Breast epithelium (tissue), 3 donors: ENCODE measurements at regions not wholly inside any gene's neighbourhood (a gene's known extent, or its start where the extent isn't known, plus 50 kb on each side); places are given as distances from the start of the nearest gene placed in this dataset.

Experiments
- POLR2A ChIP-seq: fragments of 450-650 bp; IDR thresholded peaks from one replicate; pipeline ENCODE4 v1.6.1; 2016; ENCODE audit warnings: antibody characterized with exemption, mild to moderate bottlenecking, moderate library complexity
- TF ChIP-seq, protein P1 (sequence below), 3 donors: fragments of 450-650 bp; IDR thresholded peaks; one replicate each; pipeline ENCODE4 v1.5.1; 2016 to 2017; ENCODE audit warnings: antibody characterized with exemption in 3 of 3, mild to moderate bottlenecking in 3 of 3, moderate library complexity in 3 of 3

DNA sequence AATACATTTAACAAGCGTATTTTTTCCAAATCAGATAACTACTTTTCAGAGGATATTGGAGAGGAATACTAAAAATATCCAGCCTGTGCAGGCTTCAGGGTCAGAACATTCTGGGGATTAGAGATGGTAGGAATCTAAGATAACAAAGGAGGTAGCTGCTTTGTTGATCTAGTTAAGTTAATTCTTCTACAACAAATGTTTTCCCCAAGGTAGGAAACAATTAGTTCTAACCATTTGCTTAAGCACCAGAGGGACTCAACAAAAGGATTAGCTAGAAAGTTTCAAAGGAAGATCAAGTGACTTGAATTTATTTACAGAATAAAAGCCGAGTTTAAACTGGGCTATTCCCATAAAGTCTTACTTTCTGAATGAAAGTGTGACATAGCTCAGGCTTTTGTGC, 524.2 kb downstream of the TMTC2 start:
- TF ChIP-seq, protein P1, sequence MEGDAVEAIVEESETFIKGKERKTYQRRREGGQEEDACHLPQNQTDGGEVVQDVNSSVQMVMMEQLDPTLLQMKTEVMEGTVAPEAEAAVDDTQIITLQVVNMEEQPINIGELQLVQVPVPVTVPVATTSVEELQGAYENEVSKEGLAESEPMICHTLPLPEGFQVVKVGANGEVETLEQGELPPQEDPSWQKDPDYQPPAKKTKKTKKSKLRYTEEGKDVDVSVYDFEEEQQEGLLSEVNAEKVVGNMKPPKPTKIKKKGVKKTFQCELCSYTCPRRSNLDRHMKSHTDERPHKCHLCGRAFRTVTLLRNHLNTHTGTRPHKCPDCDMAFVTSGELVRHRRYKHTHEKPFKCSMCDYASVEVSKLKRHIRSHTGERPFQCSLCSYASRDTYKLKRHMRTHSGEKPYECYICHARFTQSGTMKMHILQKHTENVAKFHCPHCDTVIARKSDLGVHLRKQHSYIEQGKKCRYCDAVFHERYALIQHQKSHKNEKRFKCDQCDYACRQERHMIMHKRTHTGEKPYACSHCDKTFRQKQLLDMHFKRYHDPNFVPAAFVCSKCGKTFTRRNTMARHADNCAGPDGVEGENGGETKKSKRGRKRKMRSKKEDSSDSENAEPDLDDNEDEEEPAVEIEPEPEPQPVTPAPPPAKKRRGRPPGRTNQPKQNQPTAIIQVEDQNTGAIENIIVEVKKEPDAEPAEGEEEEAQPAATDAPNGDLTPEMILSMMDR (IDR thresholded peaks at IDR 0.05), result no peak
- no peak for TF ChIP-seq POLR2A
